DMS53 treated with DMSO at 0.1 percent for 48 hours (cell line): ENCODE measurements at regions not wholly inside any gene's neighbourhood (a gene's known extent, or its start where the extent isn't known, plus 50 kb on each side); places are given as distances from the start of the nearest gene placed in this dataset.
"Not testable (repeated sequence)": the region's sequence is repeated elsewhere in the genome, so short reads cannot be mapped to it uniquely, and the experiment has no call there.

ENCODE experiments used
- DNase-seq: peaks from one replicate; lab custom pipeline; 2025; ENCODE audit not compliant: unreplicated experiment; lab: John Stamatoyannopoulos, UW

GRCh38 chr11:69869311-69869939, 50.2 kb upstream of the FGF3 start:
- DNase-seq = no peak

- DNase-seq = no peak
Measured at GRCh38 chr11:69870766-69871165, 51.5 kb upstream of the FGF3 start.

DNA sequence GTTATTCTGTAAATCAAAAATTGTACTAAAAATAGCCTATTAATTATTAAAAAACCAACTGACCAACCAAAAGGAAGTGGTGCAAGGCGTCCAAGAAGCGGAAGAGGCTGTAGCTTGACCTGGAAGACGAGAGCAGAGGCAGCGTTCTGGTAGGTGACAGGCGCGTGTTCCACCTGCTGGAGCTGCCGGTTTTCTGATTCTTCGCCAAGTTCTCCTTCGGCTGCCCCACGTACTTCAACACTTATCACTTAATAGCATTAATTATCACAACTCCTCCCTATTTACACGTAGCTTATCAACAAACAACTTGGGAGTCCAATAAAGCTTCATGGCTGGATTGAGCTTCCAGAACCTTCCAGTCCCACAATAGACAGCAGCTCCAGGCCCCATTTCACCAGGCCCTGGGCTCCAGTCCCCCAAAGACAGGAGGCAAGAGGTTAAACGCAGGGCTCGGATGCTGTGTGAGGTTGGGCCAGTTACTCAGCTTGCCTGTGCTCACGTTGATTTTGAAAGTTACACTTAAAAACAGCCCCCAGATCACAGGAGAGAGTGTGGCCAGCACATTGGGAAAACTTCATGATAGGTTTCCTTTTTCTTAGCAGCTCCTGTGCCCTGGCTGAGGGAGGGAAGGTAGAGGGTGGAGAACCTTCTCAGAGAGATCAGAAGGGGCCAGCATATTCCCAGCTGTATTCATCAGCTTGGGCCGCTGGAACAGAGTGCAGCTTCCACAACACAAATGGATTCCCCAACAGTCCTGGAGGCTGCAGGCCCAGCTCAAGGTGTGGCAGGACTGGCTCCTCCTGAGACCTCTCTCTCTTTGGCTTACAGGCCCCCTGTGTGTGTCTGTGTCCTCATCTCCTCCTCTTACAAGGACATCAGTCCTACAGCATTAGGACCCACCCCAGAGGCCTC, 54.2 kb upstream of the FGF3 start:
- no peak for DNase-seq

DNA sequence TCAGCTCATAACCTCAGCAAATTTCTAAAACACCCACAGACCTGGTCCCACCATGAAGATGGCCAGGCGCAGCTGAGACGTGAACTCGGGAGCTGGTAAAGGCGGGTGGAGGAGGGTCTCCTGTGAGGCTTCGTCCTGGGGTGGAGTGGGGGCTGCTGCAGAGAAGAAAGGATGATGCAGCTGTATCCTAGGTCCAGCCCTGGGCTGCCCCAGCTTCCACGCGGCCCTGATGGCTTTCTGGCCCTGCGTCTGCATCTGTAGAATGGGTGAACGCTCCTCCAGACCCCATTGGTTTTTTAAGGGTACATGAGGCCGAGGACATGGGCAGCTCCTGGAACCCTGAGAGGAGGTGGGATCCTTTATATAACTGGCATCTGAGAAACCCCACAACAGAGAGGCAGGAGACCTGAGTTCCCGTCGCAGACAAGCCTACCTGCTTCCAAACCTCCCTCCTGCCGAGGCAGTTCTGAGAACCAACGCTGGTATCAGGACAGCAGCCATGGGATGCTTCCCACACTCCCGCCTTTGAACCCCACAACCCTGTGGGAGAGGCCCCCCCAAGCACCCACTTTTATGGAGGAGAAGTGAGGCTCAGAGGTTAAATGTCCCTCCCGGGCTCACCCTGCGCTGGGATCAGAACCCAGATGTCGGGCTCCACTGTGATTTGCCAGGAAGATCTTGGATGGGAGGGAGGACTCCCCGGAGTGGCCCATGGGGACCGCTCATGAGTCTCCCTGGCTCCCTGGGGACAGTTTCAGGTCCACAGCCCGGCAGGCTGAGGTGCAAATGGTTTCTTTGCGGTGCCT, 55.2 kb upstream of the FGF3 start:
- no peak for DNase-seq

DNA sequence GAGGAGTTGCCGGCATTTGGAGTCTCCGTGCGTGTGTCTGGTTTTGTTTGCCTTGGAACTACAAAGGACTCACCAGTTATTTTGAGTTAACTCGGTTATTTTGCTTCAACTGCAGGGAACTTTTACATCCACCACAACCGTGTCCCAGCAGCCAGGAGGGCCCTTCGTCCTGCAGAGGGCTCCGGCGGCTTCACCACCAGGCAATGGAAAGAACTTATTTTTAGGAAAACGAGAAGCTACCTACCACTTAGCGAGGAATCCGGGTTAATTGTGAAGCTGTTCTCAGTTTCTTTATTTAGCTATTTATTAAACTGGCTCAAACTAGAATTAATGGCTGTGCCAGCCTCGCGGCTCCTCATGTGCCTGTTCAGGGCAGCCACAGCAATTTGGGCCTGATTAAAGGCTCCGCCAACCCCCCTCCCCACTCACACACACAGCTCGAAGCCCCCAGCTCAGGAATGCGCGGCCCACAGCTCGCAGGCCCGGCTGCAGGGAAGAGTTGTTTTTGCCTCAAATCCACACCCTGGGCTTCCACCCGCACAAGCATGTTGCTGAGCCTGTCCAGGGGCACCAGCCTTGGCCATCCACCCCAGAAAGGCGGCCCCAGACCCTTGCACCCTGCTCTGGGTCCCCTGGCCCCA, 55.9 kb upstream of the FGF3 start:
- DNase-seq = no peak

DNA sequence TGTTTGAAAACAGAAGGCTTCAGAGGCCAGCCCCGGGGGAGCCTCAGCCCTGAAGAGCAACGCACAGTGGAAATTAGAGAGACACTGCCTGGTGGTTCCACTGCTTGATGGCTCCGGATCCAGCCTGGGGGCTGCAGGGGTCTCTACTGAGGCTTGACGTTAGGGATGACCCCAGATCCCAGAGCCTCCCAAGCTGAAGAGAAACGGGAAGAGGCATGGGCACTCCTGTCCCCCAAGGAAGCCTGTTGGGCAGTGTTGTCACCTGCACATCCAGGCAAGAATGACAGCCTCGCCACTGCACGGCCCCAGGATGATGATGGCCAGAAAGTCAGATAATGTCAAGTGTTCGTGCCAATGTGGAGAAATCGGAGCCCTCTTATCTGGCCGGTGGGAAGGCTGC, 56.8 kb upstream of the FGF3 start:
- no peak for DNase-seq

DNA sequence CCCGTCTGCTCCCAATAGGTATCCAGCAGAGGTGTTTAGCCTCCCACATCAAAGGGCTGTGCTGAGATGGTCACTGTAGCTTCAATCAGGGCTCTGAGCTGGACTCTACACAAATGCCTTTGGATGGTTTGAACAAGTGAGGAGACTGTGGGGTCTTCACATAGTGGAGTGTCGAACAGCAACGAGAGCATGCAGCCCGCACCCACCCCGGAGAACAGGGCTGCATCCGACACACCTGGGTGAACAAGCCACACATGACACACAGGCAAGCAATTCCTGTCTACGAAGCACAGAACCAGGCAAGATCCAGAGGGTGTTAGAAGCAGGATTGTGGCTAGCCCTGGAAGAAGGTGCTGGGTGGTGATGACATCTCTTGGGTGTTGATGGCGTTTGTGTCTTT, 58.0 kb upstream of the FGF3 start:
- no peak for DNase-seq

- not testable (repeated sequence) for DNase-seq
Measured at GRCh38 chr11:69877704-69878103, 58.5 kb upstream of the FGF3 start.

DNA sequence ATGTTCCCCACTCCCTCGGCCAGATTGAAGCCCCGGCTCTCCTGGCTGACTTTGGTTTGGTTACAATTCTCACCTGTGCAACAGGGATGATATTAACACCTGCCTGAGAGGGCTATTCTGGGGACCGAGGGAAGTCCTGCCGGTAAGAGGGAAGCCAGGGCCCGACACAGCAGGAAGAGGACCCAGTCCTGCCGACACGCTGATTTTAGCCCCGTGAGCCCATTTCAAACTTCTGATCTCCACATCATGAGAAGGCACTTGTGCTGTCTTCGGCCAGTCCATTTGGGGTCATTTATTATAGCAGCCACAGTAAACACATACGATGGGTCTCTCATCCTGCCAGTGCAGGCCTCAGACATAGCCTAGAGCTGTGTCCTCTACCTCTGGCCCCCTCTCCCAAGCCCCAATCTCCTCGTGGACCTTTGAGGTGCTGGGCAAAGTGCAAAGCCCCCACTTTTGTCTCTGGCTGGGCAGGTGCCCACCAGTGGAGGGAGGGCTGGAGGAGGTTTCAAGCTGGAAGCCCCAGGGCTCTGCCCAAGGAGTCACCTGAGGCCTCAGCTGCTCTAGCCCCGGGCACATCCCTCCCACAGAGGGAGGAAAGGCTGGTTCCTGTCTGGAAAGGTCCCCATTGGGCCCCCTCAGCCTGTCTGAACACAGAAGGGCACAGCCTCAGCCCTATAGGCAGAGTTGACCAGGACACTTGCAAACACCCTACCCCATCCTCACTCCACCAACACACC, 59.1 kb upstream of the FGF3 start:
- no peak for DNase-seq

- no peak for DNase-seq
Measured at GRCh38 chr11:69878927-69879728, 59.9 kb upstream of the FGF3 start.

- no peak for DNase-seq
Measured at GRCh38 chr11:69879729-69880005, 60.5 kb upstream of the FGF3 start.

DNA sequence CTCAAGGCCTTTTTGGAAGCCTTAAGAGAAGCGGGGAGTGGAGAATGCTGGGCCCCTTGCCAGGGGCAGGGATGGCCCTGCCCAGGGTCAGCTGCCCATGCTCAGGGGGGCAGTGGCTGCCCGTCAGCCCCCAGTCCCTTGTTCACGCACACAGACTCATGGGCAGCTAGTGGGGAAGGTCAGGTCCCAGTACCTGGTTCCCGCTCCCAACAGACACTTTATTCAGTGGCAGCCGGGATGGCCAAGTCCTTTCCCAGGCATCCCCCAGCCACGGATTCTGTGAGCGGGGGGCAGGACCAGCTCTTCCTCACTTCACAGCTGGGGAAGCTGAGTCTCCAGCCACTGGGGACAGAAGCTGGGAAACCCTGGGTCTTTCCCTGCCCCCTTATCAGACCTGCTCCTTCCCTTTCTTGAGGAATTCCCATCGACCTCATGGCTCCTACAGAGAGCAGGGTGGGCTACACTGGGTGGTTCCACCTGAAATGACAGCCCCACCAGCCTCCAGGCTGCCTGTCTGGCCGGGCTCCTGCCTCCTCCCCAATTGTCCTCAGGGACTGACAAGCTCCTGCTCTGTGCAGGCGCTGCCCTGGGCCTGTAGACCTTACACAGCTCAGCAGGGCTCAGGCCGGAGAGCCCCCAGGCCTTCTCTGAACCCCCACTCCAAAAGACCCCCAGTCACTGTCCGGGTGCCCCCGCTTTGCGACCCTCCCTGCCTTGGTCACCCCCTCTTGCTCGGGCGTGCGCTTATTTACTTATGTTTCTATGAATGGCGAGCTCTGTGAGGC, 61.0 kb upstream of the FGF3 start:
- DNase-seq = no peak

- DNase-seq = no peak
Measured at GRCh38 chr11:69880826-69881445, 61.7 kb upstream of the FGF3 start.

GRCh38 chr11:69881467-69882269, 62.5 kb upstream of the FGF3 start:
- DNase-seq = no peak

DNA sequence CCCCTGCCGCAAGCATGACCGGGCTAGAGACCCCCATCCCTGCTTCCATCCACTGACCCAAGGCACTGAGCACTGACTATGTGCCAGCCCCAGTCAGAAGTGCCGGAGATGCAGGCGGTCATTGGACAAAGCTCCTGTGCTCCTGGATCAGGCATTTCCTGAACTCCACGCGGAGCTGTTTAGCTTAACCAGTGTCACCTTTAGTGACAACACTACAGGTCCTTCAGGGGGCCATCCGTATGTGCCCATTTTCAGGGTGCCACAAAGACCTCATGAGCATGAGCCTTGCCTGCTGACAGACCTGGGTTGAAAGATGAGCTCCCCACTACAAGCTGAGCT, 63.0 kb upstream of the FGF3 start:
- DNase-seq = no peak

DNA sequence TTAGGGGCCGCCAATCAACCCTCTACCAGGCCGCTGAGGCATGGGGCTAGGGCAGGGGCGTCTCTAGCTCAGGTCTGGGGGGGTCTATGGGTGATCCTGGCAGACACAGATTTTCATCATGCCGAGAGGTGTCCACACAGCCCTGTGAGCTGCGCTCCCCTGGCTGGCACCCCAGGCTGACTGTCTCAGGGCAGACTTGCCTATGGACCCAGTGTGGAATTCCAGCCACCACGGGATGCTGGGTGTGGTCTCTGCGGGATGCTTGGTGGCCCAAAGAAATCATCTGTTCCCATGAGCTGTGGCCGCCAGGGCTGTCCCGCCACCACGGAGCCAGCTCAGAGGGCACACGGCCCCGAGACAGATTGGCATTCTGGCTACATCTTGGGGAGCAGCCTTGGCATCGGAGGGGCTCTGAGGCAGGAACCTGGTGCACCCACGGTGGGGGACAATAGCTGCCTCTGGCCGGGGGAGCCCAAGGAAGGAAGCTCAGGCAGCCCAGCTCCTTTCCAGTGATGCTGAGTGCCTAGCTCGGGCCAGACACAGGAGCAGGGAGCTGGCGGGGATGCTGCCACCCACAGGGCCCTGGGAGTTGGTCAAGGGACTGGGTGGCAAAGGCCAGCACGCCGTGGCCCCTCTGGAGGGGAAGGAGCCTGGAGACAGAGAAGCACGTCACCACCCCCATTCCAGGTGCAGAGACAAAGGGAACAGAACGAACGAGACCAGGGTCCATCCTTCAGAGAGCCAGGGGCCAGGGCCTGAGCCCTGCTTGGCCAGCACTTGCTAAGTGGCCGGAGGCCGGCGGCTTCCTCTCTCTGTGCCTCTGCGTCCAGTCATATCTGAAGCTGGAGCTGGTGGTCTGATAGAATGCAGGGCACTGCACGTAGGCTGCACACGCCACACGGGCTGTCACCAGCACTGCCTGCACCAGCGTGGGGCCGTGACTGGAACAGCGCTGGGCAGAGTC, 64.4 kb upstream of the FGF3 start:
- DNase-seq = no peak

DNA sequence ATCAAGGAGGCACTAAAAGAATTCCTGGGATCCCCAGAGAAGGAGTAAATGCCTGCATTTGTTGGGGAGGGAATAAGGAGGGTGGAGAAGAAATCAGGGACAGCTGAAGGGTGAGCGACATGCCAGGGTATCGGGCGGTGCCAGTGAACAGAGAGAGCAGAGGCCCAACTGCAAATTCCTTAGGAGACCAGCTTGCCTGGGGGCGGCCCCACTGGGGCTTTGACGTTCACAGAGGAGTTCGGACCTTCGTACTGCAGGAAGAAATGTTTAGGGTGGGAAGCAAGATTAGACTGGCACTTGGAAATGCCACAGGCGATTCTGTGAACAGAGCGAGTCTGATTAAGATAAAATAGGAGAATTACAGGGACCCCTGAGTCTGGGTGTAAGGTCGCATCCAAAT, 65.1 kb upstream of the FGF3 start:
- no peak for DNase-seq
